ENCODE measurements at regions not wholly inside any gene's neighbourhood (a gene's known extent, or its start where the extent isn't known, plus 50 kb on each side); places are given as distances from the start of the nearest gene placed in this dataset.

- H3K27me3 ChIP-seq (ENCODE audit: control insufficient read depth in 1 of 2, insufficient read depth in 2 of 2, low read length in 2 of 2) = no peaks in the 10 kb centered on the region
- H3K9ac ChIP-seq (ENCODE audit: low read depth in 1 of 2, low read length in 2 of 2) = no peak overlapping the region
- no peak overlapping the region for H3K4me3 ChIP-seq (ENCODE audit: low read depth in 1 of 2, low read length in 2 of 2)
- H3K36me3 ChIP-seq (ENCODE audit: control insufficient read depth in 1 of 2, insufficient read depth in 2 of 2, low read length in 2 of 2) = no peaks in the 10 kb centered on the region
- no peaks in the 10 kb centered on the region for H3K9me3 ChIP-seq (ENCODE audit: control insufficient read depth in 1 of 2, low read length in 2 of 2)
- no peak overlapping the region for H3K27ac ChIP-seq (ENCODE audit: low read depth, low read length)
- H3K4me1 ChIP-seq (ENCODE audit: control insufficient read depth in 1 of 2, insufficient read depth in 2 of 2, low read length in 2 of 2) = no peaks in the 10 kb centered on the region
These were observed 957.7 kb upstream of the POU3F3 start for GRCh38 chr2:103896182-103896581.

GRCh38 chr2:103898561-103898960 is 955.4 kb upstream of the POU3F3 start:
- Histone ChIP-seq H3K27me3 (ENCODE audit: control insufficient read depth in 1 of 2, insufficient read depth in 2 of 2, low read length in 2 of 2) (no peaks in the 10 kb centered on the region), H3K36me3 (ENCODE audit: control insufficient read depth in 1 of 2, insufficient read depth in 2 of 2, low read length in 2 of 2) (no peaks in the 10 kb centered on the region), H3K4me3 (ENCODE audit: low read depth in 1 of 2, low read length in 2 of 2) (no peak overlapping the region), H3K27ac (ENCODE audit: low read depth, low read length) (no peak overlapping the region), H3K4me1 (ENCODE audit: control insufficient read depth in 1 of 2, insufficient read depth in 2 of 2, low read length in 2 of 2) (no peaks in the 10 kb centered on the region), H3K9ac (ENCODE audit: low read depth in 1 of 2, low read length in 2 of 2) (no peak overlapping the region), H3K9me3 (ENCODE audit: control insufficient read depth in 1 of 2, low read length in 2 of 2) (no peaks in the 10 kb centered on the region)

- H3K9ac ChIP-seq (ENCODE audit: low read depth in 1 of 2, low read length in 2 of 2) = no peak overlapping the region
- H3K36me3 ChIP-seq (ENCODE audit: control insufficient read depth in 1 of 2, insufficient read depth in 2 of 2, low read length in 2 of 2) = no peaks in the 10 kb centered on the region
- no peaks in the 10 kb centered on the region for H3K27me3 ChIP-seq (ENCODE audit: control insufficient read depth in 1 of 2, insufficient read depth in 2 of 2, low read length in 2 of 2)
- H3K4me3 ChIP-seq (ENCODE audit: low read depth in 1 of 2, low read length in 2 of 2) = no peak overlapping the region
- no peaks in the 10 kb centered on the region for H3K9me3 ChIP-seq (ENCODE audit: control insufficient read depth in 1 of 2, low read length in 2 of 2)
- H3K4me1 ChIP-seq (ENCODE audit: control insufficient read depth in 1 of 2, insufficient read depth in 2 of 2, low read length in 2 of 2) = no peaks in the 10 kb centered on the region
- no peak overlapping the region for H3K27ac ChIP-seq (ENCODE audit: low read depth, low read length)
These were observed 951.6 kb upstream of the POU3F3 start for GRCh38 chr2:103902347-103902746.

- Histone ChIP-seq H3K27ac (ENCODE audit: low read depth, low read length) (no peak overlapping the region), H3K9ac (ENCODE audit: low read depth in 1 of 2, low read length in 2 of 2) (no peak overlapping the region), H3K27me3 (ENCODE audit: control insufficient read depth in 1 of 2, insufficient read depth in 2 of 2, low read length in 2 of 2) (no peaks in the 10 kb centered on the region), H3K36me3 (ENCODE audit: control insufficient read depth in 1 of 2, insufficient read depth in 2 of 2, low read length in 2 of 2) (no peaks in the 10 kb centered on the region), H3K4me3 (ENCODE audit: low read depth in 1 of 2, low read length in 2 of 2) (no peak overlapping the region), H3K4me1 (ENCODE audit: control insufficient read depth in 1 of 2, insufficient read depth in 2 of 2, low read length in 2 of 2) (no peaks in the 10 kb centered on the region), H3K9me3 (ENCODE audit: control insufficient read depth in 1 of 2, low read length in 2 of 2) (no peaks in the 10 kb centered on the region)
These were observed 932.8 kb upstream of the POU3F3 start for GRCh38 chr2:103921161-103921560.

GRCh38 chr2:103942199-103942598 is 911.7 kb upstream of the POU3F3 start:
- H3K27me3 ChIP-seq (ENCODE audit: control insufficient read depth in 1 of 2, insufficient read depth in 2 of 2, low read length in 2 of 2) = no peaks in the 10 kb centered on the region

GRCh38 chr2:103945083-103945482 is 908.8 kb upstream of the POU3F3 start:
- Histone ChIP-seq H3K27me3 (ENCODE audit: control insufficient read depth in 1 of 2, insufficient read depth in 2 of 2, low read length in 2 of 2) (no peaks in the 10 kb centered on the region), H3K36me3 (ENCODE audit: control insufficient read depth in 1 of 2, insufficient read depth in 2 of 2, low read length in 2 of 2) (no peaks in the 10 kb centered on the region), H3K9me3 (ENCODE audit: control insufficient read depth in 1 of 2, low read length in 2 of 2) (peaks cover 0 to 9% of the 10 kb centered on the region in 2 donors), H3K9ac (ENCODE audit: low read depth in 1 of 2, low read length in 2 of 2) (no peak overlapping the region), H3K4me3 (ENCODE audit: low read depth in 1 of 2, low read length in 2 of 2) (no peak overlapping the region), H3K4me1 (ENCODE audit: control insufficient read depth in 1 of 2, insufficient read depth in 2 of 2, low read length in 2 of 2) (no peaks in the 10 kb centered on the region), H3K27ac (ENCODE audit: low read depth, low read length) (no peak overlapping the region)

More at GRCh38 chr2:103942199-103942598, 911.7 kb upstream of the POU3F3 start:
- Histone ChIP-seq H3K9ac (ENCODE audit: low read depth in 1 of 2, low read length in 2 of 2) (no peak overlapping the region), H3K4me3 (ENCODE audit: low read depth in 1 of 2, low read length in 2 of 2) (no peak overlapping the region), H3K4me1 (ENCODE audit: control insufficient read depth in 1 of 2, insufficient read depth in 2 of 2, low read length in 2 of 2) (no peaks in the 10 kb centered on the region), H3K9me3 (ENCODE audit: control insufficient read depth in 1 of 2, low read length in 2 of 2) (peaks cover 0 to 9% of the 10 kb centered on the region in 2 donors), H3K36me3 (ENCODE audit: control insufficient read depth in 1 of 2, insufficient read depth in 2 of 2, low read length in 2 of 2) (no peaks in the 10 kb centered on the region), H3K27ac (ENCODE audit: low read depth, low read length) (no peak overlapping the region)

GRCh38 chr2:103959174-103960128 is 894.5 kb upstream of the POU3F3 start:
- no peaks in the 10 kb centered on the region for H3K4me1 ChIP-seq (ENCODE audit: control insufficient read depth in 1 of 2, insufficient read depth in 2 of 2, low read length in 2 of 2)

GRCh38 chr2:103960129-103960513 is 893.8 kb upstream of the POU3F3 start:
- Histone ChIP-seq H3K4me1 (ENCODE audit: control insufficient read depth in 1 of 2, insufficient read depth in 2 of 2, low read length in 2 of 2) (no peaks in the 10 kb centered on the region), H3K27ac (ENCODE audit: low read depth, low read length) (no peak overlapping the region), H3K4me3 (ENCODE audit: low read depth in 1 of 2, low read length in 2 of 2) (no peak overlapping the region), H3K9me3 (ENCODE audit: control insufficient read depth in 1 of 2, low read length in 2 of 2) (no peaks in the 10 kb centered on the region), H3K9ac (ENCODE audit: low read depth in 1 of 2, low read length in 2 of 2) (no peak overlapping the region), H3K27me3 (ENCODE audit: control insufficient read depth in 1 of 2, insufficient read depth in 2 of 2, low read length in 2 of 2) (no peaks in the 10 kb centered on the region), H3K36me3 (ENCODE audit: control insufficient read depth in 1 of 2, insufficient read depth in 2 of 2, low read length in 2 of 2) (no peaks in the 10 kb centered on the region)

More at GRCh38 chr2:103959174-103960128, 894.5 kb upstream of the POU3F3 start:
- H3K27ac ChIP-seq (ENCODE audit: low read depth, low read length) = no peak overlapping the region
- H3K36me3 ChIP-seq (ENCODE audit: control insufficient read depth in 1 of 2, insufficient read depth in 2 of 2, low read length in 2 of 2) = no peaks in the 10 kb centered on the region
- H3K9ac ChIP-seq (ENCODE audit: low read depth in 1 of 2, low read length in 2 of 2) = no peak overlapping the region
- no peaks in the 10 kb centered on the region for H3K27me3 ChIP-seq (ENCODE audit: control insufficient read depth in 1 of 2, insufficient read depth in 2 of 2, low read length in 2 of 2)
- no peaks in the 10 kb centered on the region for H3K9me3 ChIP-seq (ENCODE audit: control insufficient read depth in 1 of 2, low read length in 2 of 2)
- no peak overlapping the region for H3K4me3 ChIP-seq (ENCODE audit: low read depth in 1 of 2, low read length in 2 of 2)

GRCh38 chr2:103960951-103961350 is 893.0 kb upstream of the POU3F3 start:
- Histone ChIP-seq H3K36me3 (ENCODE audit: control insufficient read depth in 1 of 2, insufficient read depth in 2 of 2, low read length in 2 of 2) (no peaks in the 10 kb centered on the region), H3K4me3 (ENCODE audit: low read depth in 1 of 2, low read length in 2 of 2) (no peak overlapping the region), H3K9me3 (ENCODE audit: control insufficient read depth in 1 of 2, low read length in 2 of 2) (no peaks in the 10 kb centered on the region), H3K27ac (ENCODE audit: low read depth, low read length) (no peak overlapping the region), H3K4me1 (ENCODE audit: control insufficient read depth in 1 of 2, insufficient read depth in 2 of 2, low read length in 2 of 2) (no peaks in the 10 kb centered on the region), H3K27me3 (ENCODE audit: control insufficient read depth in 1 of 2, insufficient read depth in 2 of 2, low read length in 2 of 2) (no peaks in the 10 kb centered on the region), H3K9ac (ENCODE audit: low read depth in 1 of 2, low read length in 2 of 2) (no peak overlapping the region)

- Histone ChIP-seq H3K27ac (ENCODE audit: low read depth, low read length) (no peak overlapping the region), H3K36me3 (ENCODE audit: control insufficient read depth in 1 of 2, insufficient read depth in 2 of 2, low read length in 2 of 2) (no peaks in the 10 kb centered on the region), H3K4me3 (ENCODE audit: low read depth in 1 of 2, low read length in 2 of 2) (no peak overlapping the region), H3K9ac (ENCODE audit: low read depth in 1 of 2, low read length in 2 of 2) (no peak overlapping the region), H3K9me3 (ENCODE audit: control insufficient read depth in 1 of 2, low read length in 2 of 2) (no peaks in the 10 kb centered on the region), H3K4me1 (ENCODE audit: control insufficient read depth in 1 of 2, insufficient read depth in 2 of 2, low read length in 2 of 2) (no peaks in the 10 kb centered on the region), H3K27me3 (ENCODE audit: control insufficient read depth in 1 of 2, insufficient read depth in 2 of 2, low read length in 2 of 2) (no peaks in the 10 kb centered on the region)
These were observed 892.1 kb upstream of the POU3F3 start for GRCh38 chr2:103961862-103962261.

Data from duodenal mucosa (tissue), 2 donors.